Colonic mucosa (tissue), 4 donors: ENCODE measurements at regions not wholly inside any gene's neighbourhood (a gene's known extent, or its start where the extent isn't known, plus 50 kb on each side); places are given as distances from the start of the nearest gene placed in this dataset.

Experiments used
- DNase-seq: peaks from one replicate; pipeline ENCODE4 v3.0.0-alpha.2; 2020
- H3K27ac ChIP-seq: fragments of 200-600 bp; one replicate; pipeline ENCODE4 v1.8.0; 2021
- H3K27me3 ChIP-seq: fragments of 200-600 bp; one replicate; pipeline ENCODE4 v1.8.0; 2021
- H3K36me3 ChIP-seq: fragments of 200-600 bp; one replicate; pipeline ENCODE4 v1.8.0; 2021
- H3K4me1 ChIP-seq: fragments of 200-600 bp; one replicate; pipeline ENCODE4 v1.8.0; 2021; ENCODE audit warnings: mild to moderate bottlenecking
- H3K4me3 ChIP-seq: fragments of 200-600 bp; one replicate; pipeline ENCODE4 v1.8.0; 2021
- H3K9ac ChIP-seq, 2 donors: one replicate each; pipeline ENCODE4 v1.7.0; 2013; ENCODE audit warnings: control low read depth in 2 of 2, low read depth in 2 of 2, low read length in 2 of 2
- H3K9me3 ChIP-seq: fragments of 200-600 bp; one replicate; pipeline ENCODE4 v1.8.0; 2021
- intact Hi-C: fragments of 100-400 bp; cut with DNase I; formaldehyde crosslinking; loops from one replicate; pipeline ENCODE4 v1.14.1; 2022
- TF ChIP-seq, protein P1 (sequence below): fragments of 200-600 bp; IDR thresholded peaks from one replicate; pipeline ENCODE4 v1.8.0; 2022; ENCODE audit warnings: antibody characterized with exemption, mild to moderate bottlenecking
- donor health status: healthy.
- donor health status: DM: no; HTN: no; CAD: no.
- donor health status: DM: no; HTN: no; CAD: no.

DNA sequence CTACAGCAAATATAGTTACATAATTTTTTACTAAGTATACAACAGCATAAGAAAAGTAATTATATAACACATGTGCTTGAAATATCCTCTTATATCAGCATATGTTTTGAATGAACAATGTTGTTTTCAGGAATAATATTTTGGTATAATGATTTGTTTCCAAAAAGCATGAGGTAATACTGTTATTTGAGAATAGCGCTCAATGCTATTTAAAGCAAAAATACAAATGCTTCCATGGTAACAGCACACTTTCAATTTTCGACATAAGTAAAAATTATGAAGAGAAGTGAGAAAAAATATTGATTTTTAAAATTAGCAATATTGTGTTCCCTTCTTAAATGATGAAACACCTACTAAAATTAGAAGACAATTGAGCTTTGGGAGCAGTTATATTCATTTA is 715.9 kb upstream of the ATXN8OS start:
- H3K4me1 ChIP-seq, result no peaks in the 10 kb centered on the region
- DNase-seq, result no peak
- no peaks in the 10 kb centered on the region for H3K9me3 ChIP-seq
- H3K27ac ChIP-seq, result no peak overlapping the region
- no peak overlapping the region for H3K9ac ChIP-seq
- H3K4me3 ChIP-seq, result no peak overlapping the region
- H3K27me3 ChIP-seq, result no peaks in the 10 kb centered on the region
- TF ChIP-seq, protein P1, sequence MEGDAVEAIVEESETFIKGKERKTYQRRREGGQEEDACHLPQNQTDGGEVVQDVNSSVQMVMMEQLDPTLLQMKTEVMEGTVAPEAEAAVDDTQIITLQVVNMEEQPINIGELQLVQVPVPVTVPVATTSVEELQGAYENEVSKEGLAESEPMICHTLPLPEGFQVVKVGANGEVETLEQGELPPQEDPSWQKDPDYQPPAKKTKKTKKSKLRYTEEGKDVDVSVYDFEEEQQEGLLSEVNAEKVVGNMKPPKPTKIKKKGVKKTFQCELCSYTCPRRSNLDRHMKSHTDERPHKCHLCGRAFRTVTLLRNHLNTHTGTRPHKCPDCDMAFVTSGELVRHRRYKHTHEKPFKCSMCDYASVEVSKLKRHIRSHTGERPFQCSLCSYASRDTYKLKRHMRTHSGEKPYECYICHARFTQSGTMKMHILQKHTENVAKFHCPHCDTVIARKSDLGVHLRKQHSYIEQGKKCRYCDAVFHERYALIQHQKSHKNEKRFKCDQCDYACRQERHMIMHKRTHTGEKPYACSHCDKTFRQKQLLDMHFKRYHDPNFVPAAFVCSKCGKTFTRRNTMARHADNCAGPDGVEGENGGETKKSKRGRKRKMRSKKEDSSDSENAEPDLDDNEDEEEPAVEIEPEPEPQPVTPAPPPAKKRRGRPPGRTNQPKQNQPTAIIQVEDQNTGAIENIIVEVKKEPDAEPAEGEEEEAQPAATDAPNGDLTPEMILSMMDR, result no peak
- intact Hi-C loops, result no loop called here
- H3K36me3 ChIP-seq, result no peaks in the 10 kb centered on the region

DNA sequence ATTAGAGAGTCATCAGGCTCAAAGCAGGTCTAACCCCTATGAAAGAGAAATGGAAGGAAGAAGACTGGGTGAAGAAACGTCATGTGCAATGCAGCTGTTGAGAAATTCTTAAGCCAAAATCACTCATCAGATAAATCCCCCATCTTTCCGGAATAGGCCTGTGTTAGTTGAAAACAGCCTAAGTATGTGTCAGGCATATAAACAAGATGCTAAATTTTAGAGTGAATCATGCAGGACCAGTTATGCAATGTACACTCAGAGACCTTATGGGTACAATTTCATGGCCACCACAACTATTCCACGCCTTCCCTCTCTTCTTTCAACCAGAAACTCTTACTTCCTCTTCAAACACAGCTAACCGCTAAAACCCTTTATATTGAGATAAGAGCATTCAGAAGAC is 717.7 kb upstream of the ATXN8OS start:
- no peak overlapping the region for H3K4me3 ChIP-seq
- H3K9ac ChIP-seq, result no peak overlapping the region
- TF ChIP-seq, protein P1, result no peak
- no peaks in the 10 kb centered on the region for H3K27me3 ChIP-seq
- H3K36me3 ChIP-seq, result no peaks in the 10 kb centered on the region
- intact Hi-C loops, result no loop called here
- DNase-seq, result no peak
- H3K4me1 ChIP-seq, result no peaks in the 10 kb centered on the region
- no peak overlapping the region for H3K27ac ChIP-seq
- H3K9me3 ChIP-seq, result no peaks in the 10 kb centered on the region

DNA sequence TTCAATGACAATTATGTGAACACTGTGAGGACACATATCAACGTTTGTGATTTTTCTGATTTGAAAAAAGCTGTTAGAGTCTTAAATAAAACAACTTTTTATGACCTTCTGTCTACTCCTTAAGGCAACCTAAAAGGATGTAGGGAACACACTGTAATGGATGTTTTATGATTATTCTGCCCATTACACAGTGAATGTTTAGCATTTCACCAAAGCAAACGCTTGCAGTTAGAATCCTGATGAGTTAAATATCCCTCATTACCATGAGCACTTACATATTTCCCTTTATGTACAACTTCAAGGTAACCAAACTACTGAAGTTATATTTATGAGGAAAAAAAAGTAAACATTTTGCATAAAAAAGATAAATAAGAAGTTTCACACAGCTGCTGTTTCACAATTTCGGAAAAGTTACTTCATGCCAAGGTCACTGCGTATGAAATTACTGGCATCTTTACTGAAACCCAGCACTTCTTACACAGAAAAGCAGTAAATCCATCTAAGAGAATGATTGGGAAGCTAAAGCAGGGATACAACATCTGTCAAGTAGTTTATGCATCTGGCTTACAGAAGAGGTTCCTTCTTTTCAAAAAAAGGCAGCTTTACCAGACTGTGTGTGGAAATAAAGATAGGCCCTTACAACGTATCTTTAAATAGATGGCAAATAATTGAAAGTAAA is 733.7 kb upstream of the ATXN8OS start:
- no peak for DNase-seq
- Histone ChIP-seq H3K9me3 (no peaks in the 10 kb centered on the region), H3K27ac (no peak overlapping the region), H3K4me3 (no peak overlapping the region), H3K36me3 (no peaks in the 10 kb centered on the region), H3K9ac (no peak overlapping the region), H3K27me3 (no peaks in the 10 kb centered on the region), H3K4me1 (no peaks in the 10 kb centered on the region)
- intact Hi-C loops, result no loop called here
- TF ChIP-seq, protein P1, result no peak

DNA sequence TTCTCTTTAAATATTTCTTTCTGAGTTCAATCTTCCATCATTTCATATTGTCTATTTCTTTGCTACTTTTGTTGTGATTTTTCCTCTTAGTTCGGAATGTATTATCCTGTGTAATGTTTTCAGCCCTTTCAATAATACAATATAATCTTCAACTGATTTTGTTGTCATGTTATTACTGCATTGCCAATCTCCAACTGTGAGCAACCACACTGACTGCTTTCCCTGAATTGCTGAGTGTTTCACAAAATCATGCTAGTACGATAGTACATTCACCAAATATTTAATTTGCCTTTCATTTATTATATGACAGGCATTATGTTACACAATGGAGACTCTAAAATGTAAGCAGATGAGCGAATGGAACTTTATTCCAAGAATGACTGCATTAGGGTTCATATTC is 744.3 kb upstream of the ATXN8OS start:
- intact Hi-C loops, result no loop called here
- Histone ChIP-seq H3K4me3 (no peak overlapping the region), H3K36me3 (no peaks in the 10 kb centered on the region), H3K27me3 (no peaks in the 10 kb centered on the region), H3K4me1 (no peaks in the 10 kb centered on the region), H3K27ac (no peak overlapping the region), H3K9ac (no peak overlapping the region), H3K9me3 (no peaks in the 10 kb centered on the region)
- DNase-seq, result no peak
- TF ChIP-seq, protein P1, result no peak

DNA sequence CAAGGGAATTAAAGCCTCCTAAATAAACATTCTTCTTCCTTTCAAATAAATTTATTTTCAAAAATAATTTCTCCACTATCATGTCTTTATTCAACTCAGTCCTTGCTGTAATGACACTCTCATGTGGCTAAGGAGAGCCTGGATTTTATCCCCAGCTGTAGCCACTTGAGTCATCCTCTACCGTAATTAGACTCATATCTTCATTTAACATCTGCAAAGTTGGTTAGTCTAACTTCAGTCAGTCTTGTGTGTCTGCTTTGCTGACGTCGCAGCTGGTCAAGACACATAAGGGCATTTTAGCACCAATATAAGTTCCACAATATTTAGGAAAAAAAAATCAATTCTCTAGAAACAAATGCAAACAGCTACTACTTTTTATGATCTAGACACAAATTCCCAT is 776.4 kb upstream of the ATXN8OS start:
- DNase-seq, result no peak
- Histone ChIP-seq H3K9me3 (no peaks in the 10 kb centered on the region), H3K27ac (no peak overlapping the region), H3K36me3 (no peaks in the 10 kb centered on the region), H3K4me1 (no peaks in the 10 kb centered on the region), H3K27me3 (no peaks in the 10 kb centered on the region), H3K4me3 (no peak overlapping the region), H3K9ac (no peak overlapping the region)
- intact Hi-C loops, result no loop called here
- TF ChIP-seq, protein P1, result no peak
